ENCODE measurements at regions not wholly inside any gene's neighbourhood (a gene's known extent, or its start where the extent isn't known, plus 50 kb on each side); places are given as distances from the start of the nearest gene placed in this dataset.
A peak's percentile ranks its signal among the peaks of the same experiment; 100 is the strongest.

DNA sequence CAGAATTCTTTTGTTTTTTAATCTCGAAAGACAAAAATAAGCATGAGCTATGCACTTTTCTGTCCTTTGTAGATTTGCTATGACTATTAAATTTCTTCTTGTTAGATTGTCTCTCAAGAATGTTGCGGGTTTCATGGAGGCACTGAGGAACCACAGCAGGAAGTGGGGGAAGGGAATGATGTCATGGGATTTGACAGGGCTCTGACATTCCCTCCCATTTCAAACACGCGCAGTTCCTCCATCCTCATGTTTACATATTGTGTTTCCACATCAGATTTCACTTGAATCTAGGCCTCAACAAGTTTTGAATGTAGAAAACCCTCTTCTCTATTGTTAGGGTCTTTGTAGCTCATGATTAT is 154.8 kb downstream of the PALM2AKAP2 start:
- Histone ChIP-seq H4K20me1 (ENCODE audit: control insufficient read depth, insufficient read depth) (no peaks in the 10 kb centered on the region), H3K4me3 (no peak overlapping the region), H3K79me2 (ENCODE audit: control insufficient read depth, insufficient read depth, low read length) (no peaks in the 10 kb centered on the region), H3K27me3 (replicated peaks in 1 of 2; ENCODE audit: control insufficient read depth in 2 of 2, insufficient read depth in 2 of 2, low read length in 1 of 2) (no peaks in the 10 kb centered on the region), H3K27ac (ENCODE audit: control insufficient read depth, insufficient read depth) (peak overlapping the region; percentile 17; the same call in 1 of the 2 replicates), H3K9me3 (replicated peaks; ENCODE audit: control insufficient read depth, insufficient read depth, low read length) (no peaks in the 10 kb centered on the region), H3K4me2 (ENCODE audit: control insufficient read depth, insufficient read depth) (no peak overlapping the region), H3K36me3 (ENCODE audit: control insufficient read depth in 2 of 2, insufficient read depth in 2 of 2, low read length in 1 of 2) (no peaks in the 10 kb centered on the region), H2AFZ (ENCODE audit: control insufficient read depth, low read depth, low read length) (no peak overlapping the region), H3K4me1 (ENCODE audit: control insufficient read depth, insufficient read depth, low read length) (peaks cover 23% of the 10 kb centered on the region), H3K9ac (ENCODE audit: control insufficient read depth, insufficient read depth, low read length) (no peak overlapping the region)
- in situ Hi-C loops (cut with MboI), result no loop called here
- ChIA-PET RAD21 (ENCODE audit: unreplicated experiment) (interaction anchor here (1.0 to 2.4 kb wide), 4 partner anchors 22 to 113 kb away, joined by 3 to 22 read pairs (median 10); no protein-coding TSS in a partner anchor), POLR2A (interaction anchor here (0.5 to 1.5 kb wide), 4 partner anchors 11 to 119 kb away, joined by 3 to 6 read pairs (median 4); no protein-coding TSS in a partner anchor), CTCF (interaction anchor here (0.6 to 1.7 kb wide), 6 partner anchors 11 to 73 kb away, joined by 3 to 11 read pairs (median 4); no protein-coding TSS in a partner anchor), SMC1A (ENCODE audit: uncharacterized antibody, unreplicated experiment) (interaction anchor here (0.7 to 3.8 kb wide), 16 partner anchors 10 to 143 kb away, joined by 3 to 29 read pairs (median 4); no protein-coding TSS in a partner anchor)
- FAIRE-seq (no peak), DNase-seq (ENCODE audit: low read depth, low spot score) (no peak), ATAC-seq (no peak)
- 0 out of 4 replicates have a peak, but pooled peaks of 1 of the 2 experiments have one; percentile 11 for TF ChIP-seq ETV6 (conservative IDR thresholded peaks at IDR 0.05 in 1 of 2, IDR thresholded peaks at IDR 0.05 in 1 of 2; ENCODE audit: borderline replicate concordance in 1 of 2, low read depth in 1 of 2)
- peak; percentile 59 for TF ChIP-seq RUNX3 (IDR thresholded peaks at IDR 0.05; ENCODE audit: low read length)
- TF ChIP-seq NFIC (IDR thresholded peaks at IDR 0.05; ENCODE audit: low read depth, low read length), result peak; percentile 48; the same call in 1 of the 2 replicates
- no peak for TF ChIP-seq BMI1 (IDR thresholded peaks at IDR 0.05; ENCODE audit: borderline replicate concordance)
- no peak for TF ChIP-seq MEF2A (IDR thresholded peaks at IDR 0.05; ENCODE audit: insufficient read depth, low read depth, low read length)
- no peak for TF ChIP-seq CUX1 (IDR thresholded peaks at IDR 0.05; ENCODE audit: insufficient replicate concordance, low read depth, low read length)
- TF ChIP-seq, protein P1, sequence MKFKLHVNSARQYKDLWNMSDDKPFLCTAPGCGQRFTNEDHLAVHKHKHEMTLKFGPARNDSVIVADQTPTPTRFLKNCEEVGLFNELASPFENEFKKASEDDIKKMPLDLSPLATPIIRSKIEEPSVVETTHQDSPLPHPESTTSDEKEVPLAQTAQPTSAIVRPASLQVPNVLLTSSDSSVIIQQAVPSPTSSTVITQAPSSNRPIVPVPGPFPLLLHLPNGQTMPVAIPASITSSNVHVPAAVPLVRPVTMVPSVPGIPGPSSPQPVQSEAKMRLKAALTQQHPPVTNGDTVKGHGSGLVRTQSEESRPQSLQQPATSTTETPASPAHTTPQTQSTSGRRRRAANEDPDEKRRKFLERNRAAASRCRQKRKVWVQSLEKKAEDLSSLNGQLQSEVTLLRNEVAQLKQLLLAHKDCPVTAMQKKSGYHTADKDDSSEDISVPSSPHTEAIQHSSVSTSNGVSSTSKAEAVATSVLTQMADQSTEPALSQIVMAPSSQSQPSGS (IDR thresholded peaks at IDR 0.05; ENCODE audit: low read length), result peak; percentile 56; the same call in 1 of the 2 replicates
- 0 out of 2 replicates have a peak, but pooled peaks have one; percentile 3 for TF ChIP-seq CREM (IDR thresholded peaks at IDR 0.05; ENCODE audit: low read depth)
- WGBS (ENCODE audit: insufficient coverage, insufficient replicate concordance, low lambda C conversion rate, missing lambda C conversion rate), result 16% methylated on average over 4 of the region's 4 CpGs
- no TSS peak for BruUV-seq (replicated peaks)
- intact Hi-C loops (cut with micrococcal nuclease; ENCODE audit: unreplicated experiment), result no loop called here
